Stimulated activated CD4-positive, alpha-beta T cell treated with anti-CD3 and anti-CD28 coated beads, Interleukin-4, amount 100 ng/mL, for 48 hours (primary cell): ENCODE measurements at regions not wholly inside any gene's neighbourhood (a gene's known extent, or its start where the extent isn't known, plus 50 kb on each side); places are given as distances from the start of the nearest gene placed in this dataset.
"Not testable (repeated sequence)": the region's sequence is repeated elsewhere in the genome, so short reads cannot be mapped to it uniquely, and the experiment has no call there.

ENCODE experiments used
- DNase-seq, 2 donors: peaks; one replicate each; pipeline ENCODE4 v3.0.0-alpha.2; 2020; ENCODE audit warnings: low read depth in 2 of 2

GRCh38 chr20:50357783-50358161 lies 152.4 kb upstream of the PTPN1 start:
- DNase-seq: no peak

GRCh38 chr20:50358166-50358565 lies 152.0 kb upstream of the PTPN1 start:
- no peak for DNase-seq

GRCh38 chr20:50358971-50359370 lies 151.2 kb upstream of the PTPN1 start:
- DNase-seq: no peak

- no peak for DNase-seq
Measured at GRCh38 chr20:50359607-50360217, 150.5 kb upstream of the PTPN1 start.

- DNase-seq: no peak
Measured at GRCh38 chr20:50360218-50360672, 149.9 kb upstream of the PTPN1 start.

GRCh38 chr20:50360921-50361320 lies 149.3 kb upstream of the PTPN1 start:
- no peak for DNase-seq

- not testable (repeated sequence) for DNase-seq
Measured at GRCh38 chr20:50362177-50362576, 148.0 kb upstream of the PTPN1 start.

GRCh38 chr20:50363027-50363426 lies 147.2 kb upstream of the PTPN1 start:
- DNase-seq: no peak

GRCh38 chr20:50363479-50363878 lies 146.7 kb upstream of the PTPN1 start:
- DNase-seq: no peak

- no peak for DNase-seq
Measured at GRCh38 chr20:50364542-50364941, 145.6 kb upstream of the PTPN1 start.

- no peak for DNase-seq
Measured at GRCh38 chr20:50366270-50367103, 143.7 kb upstream of the PTPN1 start.

GRCh38 chr20:50367104-50367674 lies 143.0 kb upstream of the PTPN1 start:
- DNase-seq: no peak

GRCh38 chr20:50367739-50368375 lies 142.3 kb upstream of the PTPN1 start:
- no peak for DNase-seq

- DNase-seq: no peak
Measured at GRCh38 chr20:50368386-50368785, 141.8 kb upstream of the PTPN1 start.

GRCh38 chr20:50368813-50369224 lies 141.4 kb upstream of the PTPN1 start:
- DNase-seq: no peak

GRCh38 chr20:50369225-50370035 lies 140.8 kb upstream of the PTPN1 start:
- DNase-seq: no peak

- DNase-seq: no peak
Measured at GRCh38 chr20:50370036-50370566, 140.1 kb upstream of the PTPN1 start.

- no peak for DNase-seq
Measured at GRCh38 chr20:50371878-50372769, 138.1 kb upstream of the PTPN1 start.

GRCh38 chr20:50372770-50373088 lies 137.5 kb upstream of the PTPN1 start:
- no peak for DNase-seq

- no peak for DNase-seq
Measured at GRCh38 chr20:50373674-50374286, 136.4 kb upstream of the PTPN1 start.
